Parathyroid adenoma (tissue), 2 donors: ENCODE measurements at regions not wholly inside any gene's neighbourhood (a gene's known extent, or its start where the extent isn't known, plus 50 kb on each side); places are given as distances from the start of the nearest gene placed in this dataset.

Experiments
- H2AFZ ChIP-seq: fragments of 300-600 bp; sonication (generic); one replicate; pipeline ENCODE4 v1.7.0; 2017; ENCODE audit warnings: antibody characterized with exemption, mild to moderate bottlenecking
- H3K27ac ChIP-seq: fragments of 300-600 bp; sonication (generic); one replicate; pipeline ENCODE4 v1.7.0; 2017
- H3K27me3 ChIP-seq: fragments of 300-600 bp; sonication (generic); one replicate; pipeline ENCODE4 v1.7.0; 2017; ENCODE audit warnings: low read length; ENCODE audit not compliant: control insufficient read depth, insufficient read depth
- H3K36me3 ChIP-seq: fragments of 300-600 bp; sonication (generic); one replicate; pipeline ENCODE4 v1.7.0; 2017; ENCODE audit warnings: low read length; ENCODE audit not compliant: control insufficient read depth, insufficient read depth
- H3K4me1 ChIP-seq: fragments of 300-600 bp; sonication (generic); one replicate; pipeline ENCODE4 v1.7.0; 2017; ENCODE audit warnings: control low read depth
- H3K4me2 ChIP-seq: fragments of 300-600 bp; sonication (generic); one replicate; pipeline ENCODE4 v1.7.0; 2017; ENCODE audit warnings: low read length
- H3K4me3 ChIP-seq: fragments of 300-600 bp; sonication (generic); one replicate; pipeline ENCODE4 v1.7.0; 2017; ENCODE audit warnings: low read depth, low read length
- H3K79me2 ChIP-seq: fragments of 300-600 bp; sonication (generic); one replicate; pipeline ENCODE4 v1.7.0; 2017; ENCODE audit warnings: control low read depth
- H3K9ac ChIP-seq: fragments of 300-600 bp; sonication (generic); one replicate; pipeline ENCODE4 v1.7.0; 2017; ENCODE audit warnings: mild to moderate bottlenecking
- H3K9me3 ChIP-seq: fragments of 300-600 bp; sonication (generic); one replicate; pipeline ENCODE4 v1.7.0; 2017; ENCODE audit warnings: low read length; ENCODE audit not compliant: control insufficient read depth
- TF ChIP-seq, protein P1 (sequence below): fragments of 300-600 bp; sonication (generic); IDR thresholded peaks from one replicate; pipeline ENCODE4 v1.7.0; 2017; ENCODE audit warnings: antibody characterized with exemption, mild to moderate bottlenecking
- donor health status: primary hyperparathyroidism.

DNA sequence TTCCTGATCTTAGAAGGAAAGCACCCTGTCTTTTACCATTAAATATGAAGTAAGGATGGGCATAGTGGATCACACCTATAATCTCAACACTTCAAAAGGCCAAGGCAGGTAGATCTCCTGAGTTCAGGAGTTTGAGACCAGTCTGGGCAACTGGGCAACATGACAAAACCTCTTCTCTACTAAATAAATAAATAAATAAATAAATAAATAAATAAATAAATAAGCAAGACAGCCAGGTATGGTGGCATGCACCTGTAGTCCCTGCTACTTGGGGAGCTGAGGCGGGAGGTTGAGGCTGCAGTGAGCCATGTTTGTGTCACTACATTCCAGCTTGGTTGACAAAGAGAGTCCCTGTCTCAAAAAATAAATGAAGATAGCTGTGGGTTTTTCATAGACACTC is 313.1 kb downstream of the RPS24 start:
- H3K4me3 ChIP-seq, result no peak overlapping the region
- H3K4me2 ChIP-seq, result no peak overlapping the region
- no peak overlapping the region for H3K9ac ChIP-seq
- no peaks in the 10 kb centered on the region for H3K36me3 ChIP-seq
- no peaks in the 10 kb centered on the region for H3K79me2 ChIP-seq
- H3K9me3 ChIP-seq, result no peaks in the 10 kb centered on the region
- H2AFZ ChIP-seq, result no peak overlapping the region
- H3K4me1 ChIP-seq, result no peaks in the 10 kb centered on the region
- H3K27ac ChIP-seq, result no peak overlapping the region
- no peaks in the 10 kb centered on the region for H3K27me3 ChIP-seq
- TF ChIP-seq, protein P1, sequence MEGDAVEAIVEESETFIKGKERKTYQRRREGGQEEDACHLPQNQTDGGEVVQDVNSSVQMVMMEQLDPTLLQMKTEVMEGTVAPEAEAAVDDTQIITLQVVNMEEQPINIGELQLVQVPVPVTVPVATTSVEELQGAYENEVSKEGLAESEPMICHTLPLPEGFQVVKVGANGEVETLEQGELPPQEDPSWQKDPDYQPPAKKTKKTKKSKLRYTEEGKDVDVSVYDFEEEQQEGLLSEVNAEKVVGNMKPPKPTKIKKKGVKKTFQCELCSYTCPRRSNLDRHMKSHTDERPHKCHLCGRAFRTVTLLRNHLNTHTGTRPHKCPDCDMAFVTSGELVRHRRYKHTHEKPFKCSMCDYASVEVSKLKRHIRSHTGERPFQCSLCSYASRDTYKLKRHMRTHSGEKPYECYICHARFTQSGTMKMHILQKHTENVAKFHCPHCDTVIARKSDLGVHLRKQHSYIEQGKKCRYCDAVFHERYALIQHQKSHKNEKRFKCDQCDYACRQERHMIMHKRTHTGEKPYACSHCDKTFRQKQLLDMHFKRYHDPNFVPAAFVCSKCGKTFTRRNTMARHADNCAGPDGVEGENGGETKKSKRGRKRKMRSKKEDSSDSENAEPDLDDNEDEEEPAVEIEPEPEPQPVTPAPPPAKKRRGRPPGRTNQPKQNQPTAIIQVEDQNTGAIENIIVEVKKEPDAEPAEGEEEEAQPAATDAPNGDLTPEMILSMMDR, result no peak

DNA sequence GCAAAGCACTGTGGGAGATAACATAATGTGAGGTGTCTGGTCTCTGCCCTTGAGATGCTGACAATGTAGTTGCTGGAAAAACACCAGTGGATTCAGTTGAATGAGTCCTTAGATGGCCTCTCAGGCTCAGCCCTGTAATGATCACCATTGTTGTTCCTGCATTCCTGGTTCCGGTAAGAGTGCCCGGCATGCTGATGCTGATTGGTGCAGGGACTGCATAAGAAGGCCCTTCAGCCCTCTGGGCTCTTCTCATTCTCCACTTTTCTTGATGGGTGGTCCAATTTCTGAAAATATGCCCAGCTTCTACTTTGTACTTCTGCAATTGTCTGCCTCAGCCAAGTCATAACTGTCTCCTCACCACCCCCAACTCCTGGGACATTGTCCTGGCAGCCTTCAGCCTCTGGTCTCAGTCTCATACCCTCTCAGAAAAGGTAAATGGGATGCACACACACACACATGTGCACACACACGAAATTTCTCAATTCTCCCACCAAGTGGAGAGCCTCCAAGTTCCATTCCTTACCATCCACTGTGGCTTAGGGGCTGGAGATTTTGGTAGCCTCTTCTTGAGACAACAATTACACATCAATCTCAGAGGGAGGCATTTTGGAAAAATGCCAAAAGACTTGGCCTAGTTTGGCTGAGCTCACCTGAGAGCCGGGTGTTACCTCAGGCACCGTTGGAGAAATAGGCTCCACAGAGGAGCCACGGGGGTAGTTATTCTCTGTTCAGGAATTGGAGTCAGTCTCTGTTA is 314.9 kb downstream of the RPS24 start:
- Histone ChIP-seq H3K27ac (no peak overlapping the region), H3K9me3 (no peaks in the 10 kb centered on the region)
- TF ChIP-seq, protein P1, result no peak

DNA sequence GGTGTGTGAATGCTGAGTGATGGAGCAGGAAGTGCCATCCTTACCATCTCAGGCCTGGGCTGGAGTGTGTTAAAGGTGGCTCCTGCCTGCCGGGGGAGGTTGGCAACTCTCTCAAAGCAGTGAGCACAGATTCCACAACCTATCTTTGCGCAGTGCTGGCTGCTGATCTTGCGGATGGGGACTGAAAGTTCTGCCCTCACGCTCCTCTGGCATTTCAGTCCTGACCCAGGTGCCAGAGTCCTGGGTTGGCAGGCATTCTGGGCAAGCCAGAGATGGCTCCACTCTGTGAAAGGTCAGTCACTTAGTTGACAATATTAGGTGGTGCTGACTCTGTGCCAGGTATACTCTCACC is 315.5 kb downstream of the RPS24 start:
- H3K4me3 ChIP-seq, result no peak overlapping the region

More for the DNA sequence above, 314.9 kb downstream of the RPS24 start:
- no peak overlapping the region for H3K9ac ChIP-seq
- no peak overlapping the region for H3K4me2 ChIP-seq
- no peaks in the 10 kb centered on the region for H3K27me3 ChIP-seq
- no peaks in the 10 kb centered on the region for H3K4me1 ChIP-seq
- no peaks in the 10 kb centered on the region for H3K79me2 ChIP-seq
- H2AFZ ChIP-seq, result no peak overlapping the region
- H3K36me3 ChIP-seq, result no peaks in the 10 kb centered on the region
- no peak overlapping the region for H3K4me3 ChIP-seq

DNA sequence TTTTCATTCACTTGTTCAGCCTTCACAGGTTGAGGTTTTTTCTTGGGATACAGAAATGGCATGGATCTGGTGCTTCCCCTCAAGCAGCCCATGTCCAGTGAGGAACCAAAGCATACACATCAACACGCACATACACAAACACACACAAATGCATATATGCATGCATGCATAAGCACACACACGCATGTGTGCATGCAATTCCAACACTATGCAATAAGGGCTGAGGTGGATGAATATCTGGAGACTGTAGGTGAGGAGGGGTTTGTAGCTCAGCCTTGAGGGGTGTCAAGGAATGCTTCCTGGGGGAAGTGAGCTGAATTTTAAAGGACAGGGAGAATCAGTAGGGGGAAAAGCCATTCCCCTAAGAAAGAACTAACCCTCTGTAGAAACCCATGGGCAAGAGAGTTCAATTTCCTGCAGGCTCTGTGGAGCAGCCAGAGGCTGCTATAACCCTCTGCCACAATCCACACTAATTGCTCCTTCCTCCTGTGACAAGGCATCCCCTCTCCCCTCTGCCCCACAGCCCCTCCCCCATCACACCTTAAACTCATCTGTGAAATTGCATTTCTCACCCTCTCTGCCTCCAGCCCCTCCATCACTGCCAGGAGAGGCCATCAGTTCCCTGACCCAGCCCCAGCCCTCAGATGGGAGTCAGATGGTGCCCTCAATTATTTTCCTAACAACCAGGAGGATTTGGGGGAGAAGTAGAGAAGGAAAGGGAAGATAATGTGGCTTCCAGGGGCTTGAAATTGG is 316.4 kb downstream of the RPS24 start:
- no peaks in the 10 kb centered on the region for H3K27me3 ChIP-seq
- no peaks in the 10 kb centered on the region for H3K9me3 ChIP-seq
- no peak overlapping the region for H2AFZ ChIP-seq
- TF ChIP-seq, protein P1, result no peak
- no peaks in the 10 kb centered on the region for H3K4me1 ChIP-seq
- no peaks in the 10 kb centered on the region for H3K79me2 ChIP-seq
- no peak overlapping the region for H3K9ac ChIP-seq
- no peak overlapping the region for H3K4me2 ChIP-seq
- H3K27ac ChIP-seq, result no peak overlapping the region
- no peaks in the 10 kb centered on the region for H3K36me3 ChIP-seq
- no peak overlapping the region for H3K4me3 ChIP-seq

More for the DNA sequence above, 315.5 kb downstream of the RPS24 start:
- no peak overlapping the region for H3K9ac ChIP-seq
- no peaks in the 10 kb centered on the region for H3K27me3 ChIP-seq
- H3K9me3 ChIP-seq, result no peaks in the 10 kb centered on the region
- no peaks in the 10 kb centered on the region for H3K79me2 ChIP-seq
- no peak overlapping the region for H3K4me2 ChIP-seq
- H3K27ac ChIP-seq, result no peak overlapping the region
- H3K4me1 ChIP-seq, result no peaks in the 10 kb centered on the region
- TF ChIP-seq, protein P1, result no peak
- no peak overlapping the region for H2AFZ ChIP-seq
- H3K36me3 ChIP-seq, result no peaks in the 10 kb centered on the region
